Sigmoid colon (tissue), 3 donors: ENCODE measurements at regions not wholly inside any gene's neighbourhood (a gene's known extent, or its start where the extent isn't known, plus 50 kb on each side); places are given as distances from the start of the nearest gene placed in this dataset.

Experiments used
- CTCF ChIP-seq, 4 experiments: fragments of 450-650 bp in 3 of 4; fragments of 200-600 bp in 1 of 4; IDR thresholded peaks; one replicate each; pipeline ENCODE4 v1.5.1; 2016 to 2019; ENCODE audit warnings: antibody characterized with exemption in 4 of 4, mild to moderate bottlenecking in 3 of 4, moderate library complexity in 2 of 4
- POLR2A ChIP-seq, 2 donors: fragments of 450-650 bp; IDR thresholded peaks; one replicate each; pipeline ENCODE4 v1.6.1; 2016; ENCODE audit warnings: antibody characterized with exemption in 2 of 2, mild to moderate bottlenecking in 2 of 2, moderate library complexity in 2 of 2

GRCh38 chr21:16767201-16767600 lies 745.6 kb upstream of the CXADR start:
- TF ChIP-seq POLR2A (IDR thresholded peaks at IDR 0.05) (no peak), CTCF (IDR thresholded peaks at IDR 0.05) (no peak)
